ENCODE measurements at regions not wholly inside any gene's neighbourhood (a gene's known extent, or its start where the extent isn't known, plus 50 kb on each side); places are given as distances from the start of the nearest gene placed in this dataset.

- DNase-seq, result peak; percentile 40
Observed at GRCh38 chr2:48851161-48851560, 95.6 kb upstream of the LHCGR start.

GRCh38 chr2:48849770-48850169 lies 94.2 kb upstream of the LHCGR start:
- DNase-seq, result peak; percentile 82

DNA sequence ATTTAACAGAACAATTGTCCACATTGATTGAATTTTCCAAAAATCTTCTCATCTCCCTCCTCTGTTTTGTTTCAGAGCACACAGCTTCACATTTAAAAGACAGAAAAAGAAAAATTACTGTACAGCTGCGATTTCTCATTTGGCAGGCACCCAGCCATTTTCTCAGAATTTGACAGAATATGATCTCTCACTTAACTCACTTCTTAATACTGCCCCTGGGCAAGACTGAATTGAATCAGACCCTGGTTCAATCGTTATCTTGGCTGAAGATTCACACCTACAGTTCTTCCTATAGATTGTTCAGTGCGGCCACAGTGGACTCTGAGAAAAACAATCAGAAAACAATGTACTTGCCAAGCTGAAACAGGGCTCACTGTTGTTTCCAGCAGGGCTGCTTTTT lies 90.2 kb upstream of the LHCGR start:
- DNase-seq, result no peak

GRCh38 chr2:48844417-48845155 lies 89.1 kb upstream of the LHCGR start:
- peak; percentile 75 for DNase-seq

GRCh38 chr2:48841126-48841525 lies 85.6 kb upstream of the LHCGR start:
- DNase-seq, result no peak

DNA sequence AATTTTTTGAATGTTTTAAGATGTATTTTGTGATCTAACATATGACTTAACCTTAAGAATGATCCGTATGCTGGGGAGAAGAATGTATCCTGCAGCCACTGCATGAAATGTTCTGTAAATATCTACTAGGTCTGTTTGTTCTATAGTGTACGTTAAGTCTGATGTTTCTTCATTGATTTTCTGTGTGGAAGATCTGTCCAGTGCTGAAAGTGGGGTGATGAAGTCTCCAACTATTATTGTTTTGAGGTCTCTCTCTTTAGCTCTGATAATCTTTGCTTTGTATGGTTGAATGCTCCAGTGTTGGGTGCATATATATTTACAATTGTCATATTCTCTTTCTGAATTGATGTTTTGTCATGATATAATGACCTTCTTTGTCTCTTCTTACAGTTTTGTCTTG lies 82.5 kb upstream of the LHCGR start:
- no peak for DNase-seq

DNA sequence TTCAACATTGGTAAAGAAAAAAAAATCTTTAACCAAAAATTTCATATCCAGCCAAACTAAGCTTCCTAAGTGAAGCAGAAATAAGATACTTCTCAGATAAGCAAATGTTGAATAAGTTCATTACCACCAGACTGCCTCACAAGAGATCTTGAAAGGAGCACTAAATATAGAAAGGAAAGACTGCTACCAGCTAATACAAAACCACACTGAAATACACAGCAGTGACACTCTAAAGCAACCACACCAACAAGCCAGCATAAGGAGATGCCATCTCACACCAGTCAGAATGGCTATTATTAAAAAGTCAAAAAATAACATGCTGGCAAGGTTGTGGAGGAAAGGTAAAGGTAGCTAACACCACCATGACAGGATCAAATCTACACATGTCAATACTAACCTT lies 74.0 kb upstream of the LHCGR start:
- DNase-seq, result no peak

GRCh38 chr2:48829036-48829435 lies 73.5 kb upstream of the LHCGR start:
- peak; percentile 46 for DNase-seq

GRCh38 chr2:48826986-48827385 lies 71.5 kb upstream of the LHCGR start:
- no peak for DNase-seq

DNA sequence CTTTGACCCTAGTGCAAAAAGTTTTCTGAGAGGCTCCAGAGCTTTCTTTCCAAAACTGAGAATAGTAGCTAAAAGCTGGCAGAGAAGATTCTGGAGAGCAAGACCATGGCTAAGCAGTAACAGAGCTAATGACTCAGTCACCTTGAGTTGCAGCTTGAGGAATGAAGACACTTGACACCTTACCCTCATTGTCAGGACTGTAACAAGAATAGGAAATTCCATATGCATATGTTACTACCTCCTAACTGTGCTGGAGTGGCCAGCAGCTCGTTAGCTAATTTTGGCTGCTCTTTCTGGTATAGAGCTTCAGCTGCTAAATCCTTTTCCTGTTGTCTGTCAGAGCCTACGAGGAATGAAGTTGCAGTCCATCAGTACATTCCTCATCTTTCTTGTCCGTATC lies 68.6 kb upstream of the LHCGR start:
- DNase-seq, result no peak

- DNase-seq, result no peak
Observed at GRCh38 chr2:48819206-48819735, 63.7 kb upstream of the LHCGR start.

GRCh38 chr2:48817355-48817754 lies 61.8 kb upstream of the LHCGR start:
- DNase-seq, result no peak

GRCh38 chr2:48812416-48812815 lies 56.9 kb upstream of the LHCGR start:
- no peak for DNase-seq

GRCh38 chr2:48808311-48808710 lies 52.8 kb upstream of the LHCGR start:
- no peak for DNase-seq
